ENCODE measurements at regions not wholly inside any gene's neighbourhood (a gene's known extent, or its start where the extent isn't known, plus 50 kb on each side); places are given as distances from the start of the nearest gene placed in this dataset.

- Histone ChIP-seq H3K4me1 (ENCODE audit: control insufficient read depth, insufficient read depth, low read length) (no peaks in the 10 kb centered on the region; the same call in 1 of the 2 replicates), H3K9ac (ENCODE audit: control insufficient read depth, insufficient read depth, low read length) (no peak overlapping the region), H2AFZ (ENCODE audit: control insufficient read depth, low read depth, low read length) (no peak overlapping the region), H3K27ac (ENCODE audit: control insufficient read depth, insufficient read depth) (no peak overlapping the region), H3K4me2 (ENCODE audit: control insufficient read depth, insufficient read depth) (no peak overlapping the region), H3K36me3 (ENCODE audit: control insufficient read depth in 2 of 2, insufficient read depth in 2 of 2, low read length in 1 of 2) (no peaks in the 10 kb centered on the region), H3K79me2 (ENCODE audit: control insufficient read depth, insufficient read depth, low read length) (no peaks in the 10 kb centered on the region), H3K27me3 (replicated peaks in 1 of 2; ENCODE audit: control insufficient read depth in 2 of 2, insufficient read depth in 2 of 2, low read length in 1 of 2) (no peaks in the 10 kb centered on the region), H3K9me3 (replicated peaks; ENCODE audit: control insufficient read depth, insufficient read depth, low read length) (no peaks in the 10 kb centered on the region), H3K4me3 (no peak overlapping the region), H4K20me1 (ENCODE audit: control insufficient read depth, insufficient read depth) (no peaks in the 10 kb centered on the region)
- FAIRE-seq = no peak
- SMC1A ChIA-PET (ENCODE audit: uncharacterized antibody, unreplicated experiment) = no interaction called here
- no TSS peak for BruUV-seq (replicated peaks)
- no peak for DNase-seq (ENCODE audit: low read depth, low spot score)
- POLR2A ChIA-PET = no interaction called here
- no peak for ATAC-seq
- in situ Hi-C loops (cut with MboI) = no loop called here
- 73% methylated on average over 14 of the region's 14 CpGs for WGBS (ENCODE audit: insufficient coverage, insufficient replicate concordance, low lambda C conversion rate, missing lambda C conversion rate)
- CTCF ChIA-PET = no interaction called here
- intact Hi-C loops (cut with micrococcal nuclease; ENCODE audit: unreplicated experiment) = no loop called here
- RAD21 ChIA-PET (ENCODE audit: unreplicated experiment) = no interaction called here
- no peak for TF ChIP-seq ZNF274 (IDR thresholded peaks at IDR 0.05; ENCODE audit: insufficient read depth, insufficient read length)
- no peak for TF ChIP-seq GABPA (IDR thresholded peaks at IDR 0.05; ENCODE audit: low read depth)
- TF ChIP-seq NFYB (IDR thresholded peaks at IDR 0.05; ENCODE audit: insufficient read depth, low read depth, low read length) = no peak
- no peak for TF ChIP-seq SPI1 (IDR thresholded peaks at IDR 0.05; ENCODE audit: borderline replicate concordance, insufficient read depth, low read depth, low read length)
- TF ChIP-seq ATF2 (IDR thresholded peaks at IDR 0.05; ENCODE audit: low read length) = no peak
- no peak for TF ChIP-seq KAT2A (conservative IDR thresholded peaks at IDR 0.05; ENCODE audit: control insufficient read depth, low read depth, low read length)
- TF ChIP-seq EP300 (IDR thresholded peaks at IDR 0.05; ENCODE audit: borderline replicate concordance in 1 of 2, control insufficient read depth in 1 of 2, low read depth in 2 of 2, low read length in 2 of 2) = no peak
- no peak for TF ChIP-seq HDGF (IDR thresholded peaks at IDR 0.05)
- TF ChIP-seq SIX5 (IDR thresholded peaks at IDR 0.05; ENCODE audit: low read depth, low read length, severe bottlenecking) = no peak
- TF ChIP-seq RB1 (IDR thresholded peaks at IDR 0.05; ENCODE audit: borderline replicate concordance) = no peak
- TF ChIP-seq PAX8 (IDR thresholded peaks at IDR 0.05) = no peak
- TF ChIP-seq ZNF592 (IDR thresholded peaks at IDR 0.05) = no peak
- no peak for TF ChIP-seq WRNIP1 (IDR thresholded peaks at IDR 0.05; ENCODE audit: borderline replicate concordance, low read depth, low read length)
- no peak for TF ChIP-seq NFXL1 (IDR thresholded peaks at IDR 0.05; ENCODE audit: borderline replicate concordance)
- TF ChIP-seq SMAD1 (IDR thresholded peaks at IDR 0.05; ENCODE audit: low read depth, partially characterized antibody) = no peak
Measured at GRCh38 chr2:397521-397920, 109.6 kb upstream of the ALKAL2 start.

All from GM12878 (cell line).